IPS-18a (cell line): ENCODE measurements at regions not wholly inside any gene's neighbourhood (a gene's known extent, or its start where the extent isn't known, plus 50 kb on each side); places are given as distances from the start of the nearest gene placed in this dataset.

Experiments
- H3K27ac ChIP-seq: one replicate; pipeline ENCODE4 v1.5.1; 2013; ENCODE audit warnings: low read length
- H3K27me3 ChIP-seq: one replicate; pipeline ENCODE4 v1.6.1; 2013; ENCODE audit warnings: mild to moderate bottlenecking, low read length; ENCODE audit not compliant: control insufficient read depth, insufficient read depth
- H3K36me3 ChIP-seq: one replicate; pipeline ENCODE4 v1.6.1; 2013; ENCODE audit warnings: low read depth, low read length; ENCODE audit not compliant: control insufficient read depth
- H3K4me1 ChIP-seq: one replicate; pipeline ENCODE4 v1.6.1; 2013; ENCODE audit warnings: low read depth, low read length; ENCODE audit not compliant: control insufficient read depth
- H3K4me3 ChIP-seq: one replicate; pipeline ENCODE4 v1.5.1; 2013; ENCODE audit warnings: low read length
- H3K9ac ChIP-seq: one replicate; pipeline ENCODE4 v1.6.1; 2013; ENCODE audit warnings: mild to moderate bottlenecking, low read length, moderate library complexity
- H3K9me3 ChIP-seq: one replicate; pipeline ENCODE4 v1.6.1; 2013; ENCODE audit warnings: low read depth, low read length; ENCODE audit not compliant: control insufficient read depth

- Histone ChIP-seq H3K36me3 (no peaks in the 10 kb centered on the region), H3K9me3 (no peaks in the 10 kb centered on the region), H3K27ac (no peak overlapping the region), H3K4me1 (no peaks in the 10 kb centered on the region), H3K9ac (no peak overlapping the region), H3K27me3 (no peaks in the 10 kb centered on the region), H3K4me3 (no peak overlapping the region)
Observed at GRCh38 chr9:26361010-26361409, 531.6 kb downstream of the CAAP1 start.

GRCh38 chr9:26358836-26359235 is 533.8 kb downstream of the CAAP1 start:
- Histone ChIP-seq H3K4me1 (no peaks in the 10 kb centered on the region), H3K9me3 (no peaks in the 10 kb centered on the region), H3K36me3 (no peaks in the 10 kb centered on the region), H3K27me3 (no peaks in the 10 kb centered on the region), H3K27ac (no peak overlapping the region), H3K9ac (no peak overlapping the region), H3K4me3 (no peak overlapping the region)

GRCh38 chr9:26357803-26358344 is 534.7 kb downstream of the CAAP1 start:
- no peaks in the 10 kb centered on the region for H3K9me3 ChIP-seq
- no peak overlapping the region for H3K4me3 ChIP-seq
- H3K4me1 ChIP-seq, result no peaks in the 10 kb centered on the region
- no peaks in the 10 kb centered on the region for H3K27me3 ChIP-seq
- H3K27ac ChIP-seq, result no peak overlapping the region
- H3K9ac ChIP-seq, result no peak overlapping the region
- H3K36me3 ChIP-seq, result no peaks in the 10 kb centered on the region

GRCh38 chr9:26356491-26356890 is 536.1 kb downstream of the CAAP1 start:
- Histone ChIP-seq H3K4me3 (no peak overlapping the region), H3K27me3 (no peaks in the 10 kb centered on the region), H3K9me3 (no peaks in the 10 kb centered on the region), H3K9ac (no peak overlapping the region), H3K4me1 (no peaks in the 10 kb centered on the region), H3K27ac (no peak overlapping the region), H3K36me3 (no peaks in the 10 kb centered on the region)

- Histone ChIP-seq H3K27ac (no peak overlapping the region), H3K9ac (no peak overlapping the region), H3K4me3 (no peak overlapping the region), H3K36me3 (no peaks in the 10 kb centered on the region), H3K27me3 (no peaks in the 10 kb centered on the region), H3K4me1 (no peaks in the 10 kb centered on the region), H3K9me3 (no peaks in the 10 kb centered on the region)
Observed at GRCh38 chr9:26346942-26347477, 545.6 kb downstream of the CAAP1 start.

GRCh38 chr9:26341545-26341944 is 551.1 kb downstream of the CAAP1 start:
- Histone ChIP-seq H3K27ac (no peak overlapping the region), H3K9ac (no peak overlapping the region), H3K4me3 (no peak overlapping the region), H3K4me1 (no peaks in the 10 kb centered on the region), H3K27me3 (no peaks in the 10 kb centered on the region), H3K9me3 (no peaks in the 10 kb centered on the region), H3K36me3 (no peaks in the 10 kb centered on the region)

- no peaks in the 10 kb centered on the region for H3K9me3 ChIP-seq
- H3K27me3 ChIP-seq, result no peaks in the 10 kb centered on the region
- no peak overlapping the region for H3K4me3 ChIP-seq
- no peaks in the 10 kb centered on the region for H3K4me1 ChIP-seq
- H3K36me3 ChIP-seq, result no peaks in the 10 kb centered on the region
- no peak overlapping the region for H3K9ac ChIP-seq
- H3K27ac ChIP-seq, result no peak overlapping the region
Observed at GRCh38 chr9:26339796-26340195, 552.8 kb downstream of the CAAP1 start.

GRCh38 chr9:26335116-26335515 is 557.5 kb downstream of the CAAP1 start:
- Histone ChIP-seq H3K9ac (no peak overlapping the region), H3K4me1 (no peaks in the 10 kb centered on the region), H3K9me3 (no peaks in the 10 kb centered on the region), H3K4me3 (no peak overlapping the region), H3K27ac (no peak overlapping the region), H3K36me3 (no peaks in the 10 kb centered on the region), H3K27me3 (no peaks in the 10 kb centered on the region)

- no peaks in the 10 kb centered on the region for H3K36me3 ChIP-seq
- H3K9me3 ChIP-seq, result no peaks in the 10 kb centered on the region
- no peak overlapping the region for H3K27ac ChIP-seq
- no peaks in the 10 kb centered on the region for H3K27me3 ChIP-seq
- H3K4me3 ChIP-seq, result no peak overlapping the region
- H3K9ac ChIP-seq, result no peak overlapping the region
- H3K4me1 ChIP-seq, result no peaks in the 10 kb centered on the region
Observed at GRCh38 chr9:26334706-26335105, 557.9 kb downstream of the CAAP1 start.

GRCh38 chr9:26331223-26331622 is 561.4 kb downstream of the CAAP1 start:
- Histone ChIP-seq H3K36me3 (no peaks in the 10 kb centered on the region), H3K9ac (no peak overlapping the region), H3K9me3 (no peaks in the 10 kb centered on the region), H3K4me3 (no peak overlapping the region), H3K27me3 (no peaks in the 10 kb centered on the region), H3K27ac (no peak overlapping the region), H3K4me1 (no peaks in the 10 kb centered on the region)

- H3K4me3 ChIP-seq, result no peak overlapping the region
- no peak overlapping the region for H3K9ac ChIP-seq
- no peaks in the 10 kb centered on the region for H3K4me1 ChIP-seq
- no peaks in the 10 kb centered on the region for H3K27me3 ChIP-seq
- no peaks in the 10 kb centered on the region for H3K36me3 ChIP-seq
- no peak overlapping the region for H3K27ac ChIP-seq
- no peaks in the 10 kb centered on the region for H3K9me3 ChIP-seq
Observed at GRCh38 chr9:26329974-26330373, 562.6 kb downstream of the CAAP1 start.

- H3K4me1 ChIP-seq, result no peaks in the 10 kb centered on the region
- no peak overlapping the region for H3K4me3 ChIP-seq
- H3K27ac ChIP-seq, result no peak overlapping the region
- no peaks in the 10 kb centered on the region for H3K27me3 ChIP-seq
- H3K36me3 ChIP-seq, result no peaks in the 10 kb centered on the region
- no peak overlapping the region for H3K9ac ChIP-seq
- H3K9me3 ChIP-seq, result no peaks in the 10 kb centered on the region
Observed at GRCh38 chr9:26326563-26326962, 566.0 kb downstream of the CAAP1 start.
